CD14-positive monocyte (primary cell): ENCODE measurements at regions not wholly inside any gene's neighbourhood (a gene's known extent, or its start where the extent isn't known, plus 50 kb on each side); places are given as distances from the start of the nearest gene placed in this dataset.

Experiments
- DNase-seq, 3 donors: peaks; one replicate each; pipeline ENCODE4 v3.0.0-alpha.2; 2011 to 2022
- H2AFZ ChIP-seq: 2 replicates; pipeline ENCODE4 v1.6.0; 2012; ENCODE audit warnings: mild to moderate bottlenecking, low read depth, low read length, inconsistent platforms; ENCODE audit not compliant: insufficient read depth, poor library complexity, severe bottlenecking
- H3K27ac ChIP-seq, 2 donors: 1 replicate in 1 of 2; 2 replicates in 1 of 2; pipeline ENCODE4 v1.5.1; 2012 to 2013; ENCODE audit warnings: low read length in 2 of 2, control low read depth in 1 of 2, inconsistent platforms in 1 of 2, low read depth in 1 of 2, mild to moderate bottlenecking in 1 of 2
- H3K27me3 ChIP-seq, 2 donors: one replicate each; pipeline versions ENCODE4 v1.6.0 to v1.6.1; 2011 to 2013; ENCODE audit warnings: low read length in 2 of 2; ENCODE audit not compliant: control insufficient read depth in 2 of 2, insufficient read depth in 2 of 2
- H3K36me3 ChIP-seq, 2 donors: replicated peaks in 1 of 2; 1 replicate in 1 of 2; 2 replicates in 1 of 2; pipeline versions ENCODE4 v1.5.1 to v1.6.1; 2012 to 2013; ENCODE audit warnings: low read length in 2 of 2, control low read depth in 1 of 2, inconsistent platforms in 1 of 2, mild to moderate bottlenecking in 1 of 2; ENCODE audit not compliant: insufficient read depth in 2 of 2, control insufficient read depth in 1 of 2
- H3K4me1 ChIP-seq, 2 donors: 1 replicate in 1 of 2; 2 replicates in 1 of 2; pipeline versions ENCODE4 v1.5.1 to v1.6.1; 2012 to 2013; ENCODE audit warnings: low read length in 2 of 2, control low read depth in 1 of 2, inconsistent platforms in 1 of 2, mild to moderate bottlenecking in 1 of 2, moderate library complexity in 1 of 2; ENCODE audit not compliant: insufficient read depth in 2 of 2, control insufficient read depth in 1 of 2
- H3K4me2 ChIP-seq: replicated peaks from 2 replicates; pipeline ENCODE3; 2012; ENCODE audit warnings: low read length, moderate library complexity, mild to moderate bottlenecking; ENCODE audit not compliant: poor library complexity, severe bottlenecking; ENCODE audit errors: extremely low read depth
- H3K4me3 ChIP-seq, 3 experiments: fragments of 200-600 bp in 1 of 3; sonication (generic) in 1 of 3; replicated peaks in 1 of 3; 1 replicate in 2 of 3; 2 replicates in 1 of 3; pipeline ENCODE4 v1.5.1; 2011 to 2013; ENCODE audit warnings: low read length in 3 of 3, mild to moderate bottlenecking in 3 of 3, control low read depth in 2 of 3, low read depth in 2 of 3, inconsistent platforms in 1 of 3, moderate library complexity in 1 of 3
- H3K79me2 ChIP-seq: 2 replicates; pipeline ENCODE4 v1.6.0; 2012; ENCODE audit warnings: mild to moderate bottlenecking, control low read depth, inconsistent platforms, low read length, moderate library complexity; ENCODE audit not compliant: insufficient read depth
- H3K9ac ChIP-seq: 2 replicates; pipeline ENCODE4 v1.6.0; 2017; ENCODE audit warnings: low read length, mild to moderate bottlenecking; ENCODE audit not compliant: insufficient read depth, poor library complexity, severe bottlenecking
- H3K9me3 ChIP-seq, 2 donors: replicated peaks in 1 of 2; 1 replicate in 1 of 2; 2 replicates in 1 of 2; pipeline versions ENCODE4 v1.5.1 to v1.6.1; 2012 to 2013; ENCODE audit warnings: low read length in 2 of 2, control low read depth in 1 of 2; ENCODE audit not compliant: control insufficient read depth in 1 of 2, insufficient read depth in 1 of 2
- H4K20me1 ChIP-seq: 2 replicates; pipeline ENCODE4 v1.6.0; 2012; ENCODE audit warnings: mild to moderate bottlenecking, low read length, control low read depth, moderate library complexity; ENCODE audit not compliant: insufficient read depth
- H3K27ac Mint-ChIP-seq, 7 donors: one replicate each; pipeline ENCODE4 v1.8.0; 2020; ENCODE audit warnings: mild to moderate bottlenecking in 7 of 7, mixed read lengths in 7 of 7, moderate library complexity in 6 of 7, inconsistent platforms in 2 of 7
- H3K27me3 Mint-ChIP-seq, 3 donors: one replicate each; pipeline ENCODE4 v1.8.0; 2021 to 2022; ENCODE audit warnings: low read depth in 3 of 3, mild to moderate bottlenecking in 3 of 3, mixed read lengths in 3 of 3, moderate library complexity in 3 of 3, inconsistent platforms in 1 of 3
- H3K36me3 Mint-ChIP-seq, 2 donors: one replicate each; pipeline ENCODE4 v1.8.0; 2020; ENCODE audit warnings: mixed read lengths in 2 of 2, inconsistent platforms in 1 of 2, mild to moderate bottlenecking in 1 of 2
- H3K4me1 Mint-ChIP-seq: one replicate; pipeline ENCODE4 v1.8.0; 2020; ENCODE audit warnings: mild to moderate bottlenecking, mixed read lengths
- H3K4me3 Mint-ChIP-seq, 2 donors: one replicate each; pipeline ENCODE4 v1.8.0; 2020; ENCODE audit warnings: mild to moderate bottlenecking in 2 of 2, mixed read lengths in 2 of 2, moderate library complexity in 1 of 2
- H3K9me3 Mint-ChIP-seq, 7 donors: one replicate each; pipeline ENCODE4 v1.8.0; 2020 to 2022; ENCODE audit warnings: mixed read lengths in 7 of 7, mild to moderate bottlenecking in 6 of 7, moderate library complexity in 6 of 7, inconsistent platforms in 2 of 7
- CTCF ChIP-seq: fragments of 200-600 bp; IDR thresholded peaks from one replicate; pipeline ENCODE4 v1.8.0; 2022; ENCODE audit warnings: antibody characterized with exemption, mild to moderate bottlenecking
- WGBS: methylation state at CpG from one replicate; pipeline ENCODE4 v1.1.5; 2013; ENCODE audit warnings: missing lambda C conversion rate; ENCODE audit not compliant: insufficient coverage; 5-methylcytosine and 5-hydroxymethylcytosine counted together
- intact Hi-C, 2 donors: fragments of 100-400 bp; cut with micrococcal nuclease; formaldehyde crosslinking; loops; one replicate each; pipeline versions ENCODE4 v1.15.0 to v1.15.1; 2023

GRCh38 chr14:43014338-43014737, 1407.7 kb downstream of the LRFN5 start:
- intact Hi-C loops = no loop called here
- Histone ChIP-seq H3K27ac (no peak overlapping the region), H3K27me3 (no peaks in the 10 kb centered on the region), H3K9me3 (peaks cover 0 to 7% of the 10 kb centered on the region in 2 donors), H3K4me1 (no peaks in the 10 kb centered on the region), H3K4me2 (no peak overlapping the region), H3K36me3 (no peaks in the 10 kb centered on the region), H2AFZ (no peak overlapping the region), H3K79me2 (no peaks in the 10 kb centered on the region), H3K4me3 (no peak overlapping the region), H4K20me1 (no peaks in the 10 kb centered on the region), H3K9ac (no peak overlapping the region)
- Mint-ChIP-seq H3K9me3 (peaks cover 0 to 7% (median 4%) of the 10 kb centered on the region in 7 donors), H3K4me3 (no peak overlapping the region), H3K27me3 (no peaks in the 10 kb centered on the region), H3K27ac (no peak overlapping the region), H3K36me3 (no peaks in the 10 kb centered on the region), H3K4me1 (no peaks in the 10 kb centered on the region)
- no peak for DNase-seq
- TF ChIP-seq CTCF = no peak
- WGBS = 100% methylated on average over 1 of the region's 1 CpG

DNA sequence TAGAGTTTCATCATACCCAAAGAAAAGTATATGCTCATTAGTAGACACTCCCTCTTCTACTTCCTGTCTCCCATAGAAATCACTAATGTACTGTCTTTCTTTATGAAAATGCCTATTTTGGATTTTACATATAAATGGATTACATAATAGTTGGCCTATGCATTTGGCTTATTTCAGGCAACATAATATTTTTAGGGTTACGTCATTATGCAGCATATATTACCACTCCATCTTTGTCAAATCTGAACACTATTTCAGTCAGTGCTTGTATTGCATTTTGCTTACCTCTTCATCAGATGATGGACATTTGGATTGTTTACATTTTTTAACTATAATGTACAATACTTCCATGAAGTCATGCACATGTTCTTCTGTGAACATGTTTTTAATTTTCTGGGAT, 1406.1 kb downstream of the LRFN5 start:
- no peak overlapping the region for H3K4me3 ChIP-seq
- Mint-ChIP-seq H3K9me3 (peaks cover 0 to 14% (median 5%) of the 10 kb centered on the region in 7 donors), H3K27me3 (no peaks in the 10 kb centered on the region), H3K4me3 (no peak overlapping the region), H3K36me3 (no peaks in the 10 kb centered on the region), H3K4me1 (no peaks in the 10 kb centered on the region), H3K27ac (no peak overlapping the region)
- no peak for DNase-seq
- no peak overlapping the region for H3K4me2 ChIP-seq
- H4K20me1 ChIP-seq = no peaks in the 10 kb centered on the region
- no peak overlapping the region for H3K9ac ChIP-seq
- no peaks in the 10 kb centered on the region for H3K4me1 ChIP-seq
- H3K27ac ChIP-seq = no peak overlapping the region
- H3K27me3 ChIP-seq = no peaks in the 10 kb centered on the region
- no peaks in the 10 kb centered on the region for H3K79me2 ChIP-seq
- H2AFZ ChIP-seq = no peak overlapping the region
- no peaks in the 10 kb centered on the region for H3K36me3 ChIP-seq
- no peak for TF ChIP-seq CTCF
- no CpG with 5 or more reads among the region's 1 CpG for WGBS
- peaks cover 0 to 11% of the 10 kb centered on the region in 2 donors for H3K9me3 ChIP-seq
- intact Hi-C loops = no loop called here
